DMS79 treated with DMSO at 0.1 percent for 48 hours (cell line): ENCODE measurements at regions not wholly inside any gene's neighbourhood (a gene's known extent, or its start where the extent isn't known, plus 50 kb on each side); places are given as distances from the start of the nearest gene placed in this dataset.
"Not testable (repeated sequence)": the region's sequence is repeated elsewhere in the genome, so short reads cannot be mapped to it uniquely, and the experiment has no call there.

Experiments used
- DNase-seq: peaks from one replicate; lab custom pipeline; 2025; lab: John Stamatoyannopoulos, UW

GRCh38 chr10:23872290-23872689 is 336.6 kb upstream of the KIAA1217 start:
- no peak for DNase-seq

GRCh38 chr10:23877791-23878320 is 331.1 kb upstream of the KIAA1217 start:
- no peak for DNase-seq

- no peak for DNase-seq
These were observed 324.3 kb upstream of the KIAA1217 start for GRCh38 chr10:23884670-23885069.

GRCh38 chr10:23885853-23886252 is 323.1 kb upstream of the KIAA1217 start:
- no peak for DNase-seq

GRCh38 chr10:23886355-23886754 is 322.6 kb upstream of the KIAA1217 start:
- no peak for DNase-seq

GRCh38 chr10:23891301-23891700 is 317.6 kb upstream of the KIAA1217 start:
- no peak for DNase-seq

- no peak for DNase-seq
These were observed 316.6 kb upstream of the KIAA1217 start for GRCh38 chr10:23892296-23892695.

- DNase-seq: no peak
These were observed 311.7 kb upstream of the KIAA1217 start for GRCh38 chr10:23897267-23897666.

- DNase-seq: no peak
These were observed 311.1 kb upstream of the KIAA1217 start for GRCh38 chr10:23897861-23898260.

- no peak for DNase-seq
These were observed 309.8 kb upstream of the KIAA1217 start for GRCh38 chr10:23899166-23899565.

- DNase-seq: no peak
These were observed 298.6 kb upstream of the KIAA1217 start for GRCh38 chr10:23910291-23910690.

- no peak for DNase-seq
These were observed 296.0 kb upstream of the KIAA1217 start for GRCh38 chr10:23912884-23913404.

- no peak for DNase-seq
These were observed 294.3 kb upstream of the KIAA1217 start for GRCh38 chr10:23914641-23915040.

- DNase-seq: peak; percentile 2
These were observed 291.6 kb upstream of the KIAA1217 start for GRCh38 chr10:23917251-23917840.

GRCh38 chr10:23918090-23918723 is 290.7 kb upstream of the KIAA1217 start:
- DNase-seq: peak; percentile 56

- no peak for DNase-seq
These were observed 290.1 kb upstream of the KIAA1217 start for GRCh38 chr10:23918839-23919238.

- DNase-seq: no peak
These were observed 281.2 kb upstream of the KIAA1217 start for GRCh38 chr10:23927576-23928325.

- DNase-seq: not testable (repeated sequence)
These were observed 274.9 kb upstream of the KIAA1217 start for GRCh38 chr10:23934023-23934422.

- DNase-seq: peak; percentile 3
These were observed 263.1 kb upstream of the KIAA1217 start for GRCh38 chr10:23945845-23946244.

- no peak for DNase-seq
These were observed 257.1 kb upstream of the KIAA1217 start for GRCh38 chr10:23951841-23952240.

GRCh38 chr10:23955456-23956225 is 253.3 kb upstream of the KIAA1217 start:
- no peak for DNase-seq

- DNase-seq: no peak
These were observed 243.8 kb upstream of the KIAA1217 start for GRCh38 chr10:23965123-23965522.
